GM19395 (cell line): ENCODE measurements at regions not wholly inside any gene's neighbourhood (a gene's known extent, or its start where the extent isn't known, plus 50 kb on each side); places are given as distances from the start of the nearest gene placed in this dataset.
"Not testable (repeated sequence)": the region's sequence is repeated elsewhere in the genome, so short reads cannot be mapped to it uniquely, and the experiment has no call there.

Experiments
- ATAC-seq: cut with Tn5 transposase; IDR thresholded peaks from one replicate; pipeline ENCODE4 v1.9.1; 2021; ENCODE audit warnings: mild to moderate bottlenecking, moderate library complexity; ENCODE audit not compliant: unreplicated experiment

DNA sequence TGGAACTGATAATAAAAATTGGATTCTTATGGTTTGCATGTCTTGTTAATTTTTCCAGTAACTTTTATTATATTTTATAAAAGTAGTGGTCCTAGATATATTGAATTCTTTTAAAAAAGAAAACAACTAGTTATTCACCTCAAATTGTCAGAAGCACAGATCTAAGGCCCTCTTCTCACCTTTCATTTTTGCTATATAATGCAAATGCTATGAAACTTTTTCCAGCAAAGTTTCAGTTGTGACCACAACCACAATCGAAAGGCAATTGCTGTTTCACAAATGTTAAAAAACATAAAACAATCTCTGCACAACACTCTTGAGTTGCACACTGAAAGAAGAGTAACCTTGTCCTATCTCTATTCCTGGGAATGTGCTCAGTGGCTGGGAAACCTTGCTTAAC lies 479.8 kb upstream of the FLRT2 start:
- no peak for ATAC-seq

GRCh38 chr14:85052646-85053045 lies 477.3 kb upstream of the FLRT2 start:
- no peak for ATAC-seq

- ATAC-seq = no peak
Measured at GRCh38 chr14:85054178-85054577, 475.8 kb upstream of the FLRT2 start.

DNA sequence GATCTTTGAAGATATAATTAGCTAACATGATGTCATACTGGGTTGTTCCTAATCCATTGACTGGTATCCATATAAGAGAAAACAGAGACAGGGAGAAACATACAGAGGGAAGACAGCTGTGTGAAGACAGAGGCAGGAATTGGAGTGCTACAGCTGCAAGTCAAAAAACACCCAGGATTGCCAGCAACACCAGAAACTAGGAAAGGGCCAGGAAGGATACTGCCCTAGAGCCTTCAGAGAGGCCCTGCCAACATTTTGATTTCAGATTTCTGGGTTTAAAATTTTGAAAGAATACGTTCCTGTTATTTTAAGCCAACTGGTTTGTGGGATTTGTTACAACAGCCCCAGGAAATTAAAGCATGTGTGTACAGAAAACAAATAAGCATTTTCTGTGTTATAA lies 473.7 kb upstream of the FLRT2 start:
- ATAC-seq = no peak

GRCh38 chr14:85057221-85057620 lies 472.7 kb upstream of the FLRT2 start:
- ATAC-seq = no peak

DNA sequence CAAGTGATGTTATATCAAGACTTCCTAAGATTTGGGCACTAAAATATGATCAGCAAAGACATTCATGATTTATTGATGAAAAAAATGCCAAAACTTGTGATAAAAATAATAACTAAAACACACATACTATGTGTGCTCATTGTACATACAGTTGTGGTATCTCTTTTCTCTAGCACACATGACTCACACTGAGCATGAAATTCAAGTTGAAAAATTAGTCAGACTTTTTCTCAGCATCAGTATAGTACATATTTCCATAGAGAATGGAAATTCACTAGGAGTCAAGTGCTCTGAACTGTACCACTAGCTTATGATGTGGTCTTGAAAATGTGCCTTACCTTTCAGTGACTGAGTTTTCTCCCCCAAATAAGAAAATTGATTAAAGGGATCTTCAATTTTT lies 471.8 kb upstream of the FLRT2 start:
- ATAC-seq = no peak

- ATAC-seq = no peak
Measured at GRCh38 chr14:85060121-85060520, 469.8 kb upstream of the FLRT2 start.

DNA sequence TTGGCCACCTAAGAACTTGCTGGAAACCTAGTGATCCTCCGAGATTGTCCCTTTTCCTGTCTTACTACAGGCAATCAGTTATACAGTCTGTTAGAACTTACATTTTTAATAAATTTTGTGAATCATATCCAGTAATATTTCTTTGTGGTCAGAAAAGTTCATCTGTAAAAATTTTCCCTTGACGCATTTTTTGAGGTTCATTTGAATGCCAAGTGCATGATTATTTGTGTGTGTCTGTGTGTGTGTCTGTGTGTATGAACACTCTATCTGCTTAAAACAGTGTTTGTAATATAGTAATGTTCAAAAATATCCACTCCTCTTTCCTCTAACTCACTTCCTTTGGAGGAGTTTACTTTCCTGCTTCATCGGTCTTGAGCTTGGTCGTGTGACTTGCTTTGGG lies 468.7 kb upstream of the FLRT2 start:
- no peak for ATAC-seq

DNA sequence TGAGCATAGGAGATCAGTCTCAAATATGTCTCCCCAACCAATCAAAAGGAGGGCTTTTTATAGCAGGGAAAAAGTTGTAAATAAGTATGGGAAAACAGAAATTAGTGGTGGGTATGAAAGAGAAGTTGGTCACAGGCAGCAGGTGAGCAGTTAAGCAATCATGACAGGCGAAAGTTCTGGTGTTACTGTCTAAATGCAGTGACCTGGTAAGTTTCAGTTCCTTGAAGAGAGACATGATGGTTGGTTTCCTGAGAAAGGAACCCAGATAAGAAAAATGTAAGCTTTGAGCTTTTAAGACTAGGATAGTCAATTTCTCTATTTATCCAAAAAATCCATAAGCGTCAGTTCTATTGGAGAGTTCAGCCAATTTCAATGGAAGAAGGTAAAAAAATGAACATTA lies 466.2 kb upstream of the FLRT2 start:
- ATAC-seq = no peak

DNA sequence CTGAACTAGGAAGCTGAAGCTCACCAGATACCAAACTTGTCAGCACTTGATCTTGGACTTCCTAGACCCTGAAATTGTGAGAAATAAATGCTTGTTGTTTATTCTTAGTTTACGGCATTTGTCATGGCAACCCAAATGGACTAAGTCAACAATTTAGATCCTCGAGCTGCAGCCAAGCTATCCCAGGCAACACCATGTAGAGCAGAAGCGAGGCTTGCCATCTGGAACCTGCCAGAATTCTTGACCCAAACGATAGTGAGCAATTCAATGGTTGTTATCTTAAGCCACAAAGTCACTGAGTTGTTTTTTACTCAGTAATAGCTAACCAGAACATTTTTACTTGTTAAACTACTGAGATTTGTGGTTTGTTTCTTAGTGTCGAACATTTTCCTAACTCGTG lies 458.5 kb upstream of the FLRT2 start:
- ATAC-seq = no peak

DNA sequence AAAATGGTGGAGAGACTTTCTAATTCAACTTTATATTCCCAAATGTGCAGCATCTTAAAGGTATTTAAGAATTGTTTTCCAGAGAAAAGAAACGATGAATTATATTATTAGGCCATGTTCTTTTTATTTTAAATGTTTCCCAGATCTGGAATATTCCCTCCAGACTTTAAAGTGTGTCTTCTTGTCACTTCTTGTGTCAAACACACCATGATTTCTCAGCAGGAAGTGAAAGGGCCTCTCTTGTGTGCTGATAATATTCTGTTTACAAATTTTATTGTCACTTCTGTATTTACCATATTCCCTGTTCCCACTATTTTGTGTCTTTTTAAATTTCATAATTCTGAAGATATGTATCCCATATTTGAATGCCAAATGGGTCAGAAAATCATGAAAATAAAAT lies 455.0 kb upstream of the FLRT2 start:
- ATAC-seq = no peak

DNA sequence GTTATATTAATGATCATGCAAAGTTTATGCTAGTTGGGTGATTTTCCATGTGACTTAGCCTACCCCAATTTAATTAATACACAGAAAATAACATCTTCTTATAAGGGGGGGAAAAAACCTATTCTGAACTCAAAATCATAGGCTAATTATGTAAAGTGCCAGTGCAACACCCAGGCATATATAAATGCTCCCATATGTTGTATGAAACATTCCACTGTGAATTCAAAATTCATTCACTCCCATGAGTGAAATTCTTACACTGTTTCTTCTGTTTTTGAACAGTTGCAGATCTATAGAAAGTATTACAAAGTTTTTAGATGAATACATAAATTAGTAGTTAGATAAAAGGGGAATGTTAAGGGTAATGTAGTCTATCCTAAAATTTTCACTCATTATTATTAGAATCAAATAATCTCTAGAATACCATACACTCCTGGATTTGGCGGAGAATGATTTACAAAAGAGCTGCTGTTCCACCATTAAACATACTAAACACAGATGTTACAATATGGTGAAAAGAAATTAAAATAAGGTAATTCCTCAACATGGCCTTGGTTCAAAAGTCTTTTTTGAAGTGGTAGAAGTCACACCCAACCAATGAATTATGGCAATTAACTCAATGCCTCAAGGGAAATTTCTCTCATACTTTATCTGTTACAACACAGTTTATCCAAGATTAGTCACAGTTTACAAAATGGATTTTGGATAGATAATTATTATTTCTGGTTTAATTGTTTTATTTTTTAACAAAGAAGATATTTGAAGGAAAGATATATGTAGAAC lies 454.1 kb upstream of the FLRT2 start:
- no peak for ATAC-seq

DNA sequence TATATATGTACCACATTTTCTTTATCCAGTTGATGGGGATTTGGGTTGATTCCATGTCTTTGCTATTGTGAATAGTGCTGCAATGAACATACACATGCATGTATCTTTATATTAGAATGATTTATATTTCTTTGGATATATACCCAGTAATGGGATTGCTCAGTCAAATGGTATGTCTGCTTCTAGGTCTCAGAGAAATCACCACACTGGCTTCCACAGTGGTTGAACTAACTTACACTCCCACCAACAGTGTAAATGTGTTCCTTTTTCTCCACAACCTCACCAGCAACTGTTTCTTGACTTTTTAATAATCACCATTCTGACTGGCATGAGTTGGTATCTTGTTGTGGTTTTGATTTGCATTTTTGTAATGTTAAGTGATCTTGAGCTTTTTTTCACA lies 452.2 kb upstream of the FLRT2 start:
- ATAC-seq = not testable (repeated sequence)

GRCh38 chr14:85079842-85080730 lies 449.9 kb upstream of the FLRT2 start:
- no peak for ATAC-seq

GRCh38 chr14:85084344-85084743 lies 445.6 kb upstream of the FLRT2 start:
- no peak for ATAC-seq

DNA sequence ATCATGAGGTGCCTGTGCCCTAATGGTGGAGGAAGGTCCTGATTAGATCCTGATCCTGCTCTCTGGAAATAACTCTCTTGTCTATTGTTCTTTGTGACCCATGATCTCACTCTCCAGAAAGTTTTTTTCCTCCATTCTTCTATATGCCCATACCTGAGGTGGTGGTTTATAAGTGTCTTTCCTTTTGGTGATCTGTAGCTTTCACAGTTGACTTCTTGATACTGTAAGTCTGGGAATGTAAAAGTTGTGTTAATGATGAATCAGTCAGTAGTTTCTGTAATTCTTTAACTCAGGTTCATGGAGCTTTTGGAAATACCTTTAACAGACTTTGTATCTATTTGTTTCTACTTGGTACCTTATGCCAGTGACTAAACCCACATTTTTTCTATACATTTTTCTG lies 444.0 kb upstream of the FLRT2 start:
- ATAC-seq = no peak

- ATAC-seq = no peak
Measured at GRCh38 chr14:85087201-85087600, 442.7 kb upstream of the FLRT2 start.

- ATAC-seq = no peak
Measured at GRCh38 chr14:85088192-85088591, 441.8 kb upstream of the FLRT2 start.

- ATAC-seq = no peak
Measured at GRCh38 chr14:85090681-85091080, 439.3 kb upstream of the FLRT2 start.

GRCh38 chr14:85093631-85094330 lies 436.2 kb upstream of the FLRT2 start:
- ATAC-seq = no peak

DNA sequence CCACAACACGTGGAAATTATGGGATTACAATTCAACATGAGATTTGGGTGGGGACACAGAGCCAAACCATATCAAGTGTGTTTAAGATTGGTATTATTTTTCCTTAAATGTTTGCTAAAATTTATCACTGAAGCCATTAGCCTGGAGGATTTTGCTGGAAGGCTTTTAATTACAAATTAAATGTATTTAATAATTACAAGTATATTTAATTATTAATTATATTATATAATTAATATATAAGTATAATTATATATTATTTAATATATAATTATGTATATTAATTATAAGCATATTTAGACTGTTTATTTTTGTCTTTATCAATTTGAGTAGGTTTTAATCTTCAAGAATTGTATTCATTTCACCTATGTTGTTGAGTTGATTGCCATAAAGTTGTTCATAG lies 427.4 kb upstream of the FLRT2 start:
- no peak for ATAC-seq

DNA sequence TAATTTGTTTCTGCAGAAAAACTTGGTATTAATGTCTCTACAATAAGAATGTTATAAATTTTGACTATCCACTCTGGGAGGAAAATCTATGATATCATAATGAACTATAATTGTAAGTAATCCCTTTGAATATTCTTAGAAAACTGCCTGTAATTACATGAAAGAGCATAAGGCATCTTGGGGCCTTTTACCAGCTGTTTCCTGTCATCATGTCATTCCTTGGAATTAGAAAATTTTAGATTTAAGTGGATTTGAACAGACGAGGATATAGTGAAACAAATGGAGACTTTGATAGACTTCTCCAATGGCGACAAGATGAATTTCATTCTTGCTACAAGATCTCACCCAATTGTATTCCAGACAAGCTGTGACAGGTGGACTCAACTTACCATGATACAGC lies 423.4 kb upstream of the FLRT2 start:
- no peak for ATAC-seq
